Esophagus mucosa (tissue), 1 donor: ENCODE measurements at regions not wholly inside any gene's neighbourhood (a gene's known extent, or its start where the extent isn't known, plus 50 kb on each side); places are given as distances from the start of the nearest gene placed in this dataset.

Experiments
- ATAC-seq: fragments of 200-7000 bp; cut with Tn5 transposase; one replicate; pipeline ENCODE4 v1.9.1; 2020
- donor health status: DM: yes; HTN: yes; CAD: no.

- ATAC-seq: no peak
Observed at GRCh38 chr4:3683077-3683743, 83.0 kb upstream of the ADRA2C start.

- ATAC-seq: no peak
Observed at GRCh38 chr4:3682236-3683076, 83.7 kb upstream of the ADRA2C start.

- no peak for ATAC-seq
Observed at GRCh38 chr4:3681191-3681590, 85.0 kb upstream of the ADRA2C start.

- ATAC-seq: no peak
Observed at GRCh38 chr4:3680656-3681055, 85.5 kb upstream of the ADRA2C start.

- no peak for ATAC-seq
Observed at GRCh38 chr4:3679851-3680311, 86.3 kb upstream of the ADRA2C start.

GRCh38 chr4:3679071-3679825 lies 86.9 kb upstream of the ADRA2C start:
- no peak for ATAC-seq

GRCh38 chr4:3677748-3678070 lies 88.5 kb upstream of the ADRA2C start:
- no peak for ATAC-seq

- ATAC-seq: no peak
Observed at GRCh38 chr4:3676907-3677747, 89.1 kb upstream of the ADRA2C start.

- ATAC-seq: no peak
Observed at GRCh38 chr4:3676196-3676595, 90.0 kb upstream of the ADRA2C start.

- ATAC-seq: no peak
Observed at GRCh38 chr4:3675251-3676115, 90.7 kb upstream of the ADRA2C start.

- ATAC-seq: no peak
Observed at GRCh38 chr4:3674479-3674851, 91.7 kb upstream of the ADRA2C start.

GRCh38 chr4:3673716-3674478 lies 92.3 kb upstream of the ADRA2C start:
- ATAC-seq: no peak

- no peak for ATAC-seq
Observed at GRCh38 chr4:3673176-3673575, 93.0 kb upstream of the ADRA2C start.

- no peak for ATAC-seq
Observed at GRCh38 chr4:3672465-3672831, 93.7 kb upstream of the ADRA2C start.

- ATAC-seq: no peak
Observed at GRCh38 chr4:3671571-3672464, 94.4 kb upstream of the ADRA2C start.

- ATAC-seq: no peak
Observed at GRCh38 chr4:3670521-3671519, 95.4 kb upstream of the ADRA2C start.

- no peak for ATAC-seq
Observed at GRCh38 chr4:3669553-3669949, 96.6 kb upstream of the ADRA2C start.

- ATAC-seq: no peak
Observed at GRCh38 chr4:3668825-3669552, 97.2 kb upstream of the ADRA2C start.
